NT2/D1 (cell line): ENCODE measurements at regions not wholly inside any gene's neighbourhood (a gene's known extent, or its start where the extent isn't known, plus 50 kb on each side); places are given as distances from the start of the nearest gene placed in this dataset.
"Not testable (repeated sequence)": the region's sequence is repeated elsewhere in the genome, so short reads cannot be mapped to it uniquely, and the experiment has no call there.

Experiments used
- DNase-seq: peaks from one replicate; pipeline ENCODE4 v3.0.0-alpha.2; 2011; ENCODE audit warnings: low read depth, low spot score
- H3K27me3 ChIP-seq: 2 replicates; pipeline ENCODE4 v1.6.0; 2011; ENCODE audit warnings: mild to moderate bottlenecking; ENCODE audit not compliant: insufficient read length, insufficient read depth
- H3K36me3 ChIP-seq: 2 replicates; pipeline ENCODE4 v1.6.1; 2011; ENCODE audit warnings: mild to moderate bottlenecking, low read length, mixed read lengths; ENCODE audit not compliant: insufficient read depth, insufficient read length
- H3K4me1 ChIP-seq: 2 replicates; pipeline ENCODE4 v1.5.1; 2011; ENCODE audit not compliant: insufficient read depth, insufficient read length
- H3K4me3 ChIP-seq: 2 replicates; pipeline ENCODE4 v1.5.1; 2011; ENCODE audit warnings: low read depth; ENCODE audit not compliant: insufficient read length
- H3K9ac ChIP-seq: 2 replicates; pipeline ENCODE4 v1.6.0; 2011; ENCODE audit warnings: low read depth; ENCODE audit not compliant: insufficient read length
- H3K9me3 ChIP-seq: 2 replicates; pipeline ENCODE4 v1.5.1; 2011; ENCODE audit warnings: mild to moderate bottlenecking, low read length; ENCODE audit not compliant: insufficient read depth
- SUZ12 ChIP-seq: IDR thresholded peaks from 2 replicates; pipeline ENCODE4 v1.6.1; 2011; ENCODE audit not compliant: insufficient read length, insufficient read depth; ENCODE audit errors: extremely low read depth
- YY1 ChIP-seq: IDR thresholded peaks from 2 replicates; pipeline ENCODE4 v1.6.1; 2011; ENCODE audit not compliant: insufficient read length, insufficient read depth
- ZNF274 ChIP-seq: IDR thresholded peaks from 2 replicates; pipeline ENCODE4 v1.6.1; 2011; ENCODE audit warnings: mild to moderate bottlenecking, low read depth, low read length

DNA sequence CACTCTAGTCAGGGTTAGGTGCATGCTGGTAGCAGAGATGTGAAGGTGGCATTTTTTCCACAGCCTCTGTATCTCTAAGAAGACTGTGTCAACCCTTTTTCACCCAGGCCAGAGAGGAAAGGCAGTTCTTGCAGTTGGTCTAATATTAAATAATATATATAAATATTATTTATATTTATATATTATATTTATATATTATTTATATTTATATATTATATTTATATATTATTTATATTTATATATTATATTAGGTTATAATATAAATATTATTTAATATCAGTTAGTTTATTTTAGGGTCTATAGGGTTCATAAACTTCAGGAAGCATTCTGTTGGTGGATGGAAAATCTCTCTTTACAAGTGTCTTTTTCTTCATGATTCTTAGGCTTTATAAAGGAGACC is 218.6 kb upstream of the DMRTA1 start:
- Histone ChIP-seq H3K27me3 (no peaks in the 10 kb centered on the region), H3K4me1 (no peaks in the 10 kb centered on the region), H3K9me3 (peaks cover 52% of the 10 kb centered on the region), H3K4me3 (no peak overlapping the region), H3K36me3 (no peaks in the 10 kb centered on the region), H3K9ac (no peak overlapping the region)
- TF ChIP-seq YY1 (no peak), ZNF274 (no peak), SUZ12 (no peak)
- no peak for DNase-seq

DNA sequence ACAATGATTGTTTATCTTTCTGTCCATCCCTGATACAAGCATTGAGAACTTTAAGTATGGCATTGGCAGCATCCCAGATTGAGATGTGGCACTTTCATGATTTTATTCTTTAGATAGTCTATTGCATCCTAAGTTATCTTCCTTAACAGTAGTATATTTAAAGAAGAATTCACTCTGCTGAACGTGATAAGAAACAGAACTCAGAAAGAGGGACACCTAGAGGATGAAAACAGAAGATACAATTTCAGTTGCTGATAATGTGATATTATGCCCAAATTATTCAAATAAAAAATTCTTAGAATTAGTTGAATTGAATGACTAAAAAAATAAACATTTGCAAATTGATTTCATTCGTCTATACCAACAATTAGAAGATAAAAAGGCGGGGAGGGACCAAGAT is 218.1 kb upstream of the DMRTA1 start:
- TF ChIP-seq ZNF274 (no peak), YY1 (no peak), SUZ12 (no peak)
- no peak for DNase-seq
- Histone ChIP-seq H3K4me1 (no peaks in the 10 kb centered on the region), H3K9ac (no peak overlapping the region), H3K36me3 (no peaks in the 10 kb centered on the region), H3K4me3 (no peak overlapping the region), H3K9me3 (peaks cover 52% of the 10 kb centered on the region), H3K27me3 (no peaks in the 10 kb centered on the region)

DNA sequence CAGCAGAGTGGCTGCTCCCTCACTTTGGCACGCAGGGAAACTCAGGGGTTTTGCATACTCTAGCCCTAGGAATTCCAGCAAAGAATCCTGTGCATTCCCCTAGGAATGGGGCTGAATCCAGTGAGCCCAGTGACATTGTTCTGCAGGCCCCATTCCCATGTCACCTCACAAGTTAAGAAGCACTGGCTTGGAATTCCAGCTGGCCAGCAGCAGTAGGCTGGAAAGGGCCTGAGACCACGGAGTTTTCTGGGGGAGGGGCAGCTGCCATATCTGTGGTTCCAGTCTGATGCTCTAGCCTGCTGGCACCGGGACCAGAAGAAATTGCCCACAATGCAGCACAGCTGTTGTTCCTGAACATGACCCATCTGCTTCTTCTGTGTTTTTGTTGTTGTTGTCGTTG is 217.6 kb upstream of the DMRTA1 start:
- no peaks in the 10 kb centered on the region for H3K4me1 ChIP-seq
- peaks cover 52% of the 10 kb centered on the region for H3K9me3 ChIP-seq
- TF ChIP-seq SUZ12 (no peak), ZNF274 (no peak), YY1 (no peak)
- H3K27me3 ChIP-seq = no peaks in the 10 kb centered on the region
- H3K36me3 ChIP-seq = no peaks in the 10 kb centered on the region
- no peak overlapping the region for H3K4me3 ChIP-seq
- DNase-seq = peak; percentile 30
- no peak overlapping the region for H3K9ac ChIP-seq

DNA sequence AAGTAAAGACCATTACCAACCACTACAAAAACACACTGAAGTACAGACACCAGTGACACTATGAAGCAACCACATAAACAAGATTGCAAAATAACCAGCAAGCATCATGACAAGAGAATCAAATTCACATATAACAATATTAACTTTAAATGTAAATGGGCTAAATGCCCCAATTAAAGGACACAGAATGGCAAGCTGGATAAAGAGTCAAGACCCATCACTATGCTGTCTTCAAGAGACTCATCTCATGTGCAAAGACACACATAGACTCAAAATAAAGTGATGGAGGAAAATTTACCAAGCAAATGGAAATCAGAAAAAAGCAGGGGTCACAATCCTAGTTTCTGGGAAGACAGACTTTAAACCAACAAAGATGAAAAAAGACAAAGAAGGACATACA is 215.3 kb upstream of the DMRTA1 start:
- H3K4me1 ChIP-seq, H3K9ac ChIP-seq, H3K4me3 ChIP-seq, H3K36me3 ChIP-seq, DNase-seq, H3K27me3 ChIP-seq: not testable (repeated sequence)
- peaks cover 43% of the 10 kb centered on the region for H3K9me3 ChIP-seq

DNA sequence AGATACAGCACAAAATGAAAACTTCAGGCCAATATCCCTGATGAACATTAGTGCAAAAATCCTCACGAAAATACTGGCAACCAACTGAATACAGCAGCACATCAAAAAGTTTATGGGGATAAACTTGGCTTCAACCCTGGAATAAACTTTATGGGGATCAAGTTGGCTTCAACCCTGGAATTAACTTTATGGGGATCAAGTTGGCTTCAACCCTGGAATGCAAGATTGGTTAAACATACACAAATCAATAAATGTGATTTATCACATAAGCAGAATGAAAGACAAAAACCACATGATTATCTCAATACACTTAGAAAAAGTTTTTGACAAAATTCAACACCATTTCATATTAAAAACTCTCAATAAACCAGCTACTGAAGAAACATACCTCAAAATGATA is 213.7 kb upstream of the DMRTA1 start:
- no peak for TF ChIP-seq YY1
- no peak for TF ChIP-seq SUZ12
- no peak for TF ChIP-seq ZNF274
- H3K9me3 ChIP-seq = peaks cover 32% of the 10 kb centered on the region
- H3K27me3 ChIP-seq = no peaks in the 10 kb centered on the region
- DNase-seq = no peak
- H3K36me3 ChIP-seq = no peaks in the 10 kb centered on the region
- no peaks in the 10 kb centered on the region for H3K4me1 ChIP-seq
- H3K9ac ChIP-seq = no peak overlapping the region
- no peak overlapping the region for H3K4me3 ChIP-seq

DNA sequence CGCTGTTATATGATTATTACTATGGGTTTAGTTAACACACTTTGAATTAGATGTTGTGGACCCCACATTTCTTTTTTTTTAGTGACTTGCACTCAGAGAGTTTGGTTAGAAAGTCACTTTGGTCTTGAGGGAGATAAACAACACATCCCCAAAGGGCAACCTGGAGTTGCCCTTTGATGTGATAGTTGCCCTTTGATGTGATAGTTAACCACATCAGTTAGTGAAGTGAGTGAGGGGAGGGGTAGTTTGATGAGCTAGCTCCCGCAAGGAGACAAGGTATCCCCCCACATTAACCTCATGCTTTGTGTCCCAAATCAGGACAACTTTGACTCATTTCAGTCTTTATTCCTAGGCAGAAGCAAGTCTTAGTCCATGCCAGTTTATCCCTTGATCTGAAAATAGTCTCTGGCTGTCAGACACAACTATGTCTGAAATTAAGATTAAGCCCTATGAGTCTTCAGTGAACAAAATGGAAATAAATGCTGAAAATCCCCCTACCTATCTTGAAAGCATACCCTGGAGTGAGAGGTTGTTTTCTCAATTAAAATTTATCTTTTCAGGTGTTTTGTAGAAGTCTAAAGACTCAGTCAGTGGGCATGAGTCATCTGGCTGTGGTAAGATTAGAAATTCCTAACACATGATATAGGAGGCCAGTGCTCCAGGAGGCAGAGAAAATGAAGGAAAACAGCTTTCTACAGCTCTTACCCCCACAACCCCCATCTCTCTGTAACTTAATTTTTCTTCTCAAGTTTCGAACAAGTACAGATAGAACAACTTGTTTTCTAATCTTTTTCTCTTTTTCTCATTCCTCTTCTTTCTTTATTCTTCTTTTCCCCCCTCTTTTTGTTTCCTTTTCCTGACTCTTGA is 208.9 kb upstream of the DMRTA1 start:
- TF ChIP-seq SUZ12 (no peak), YY1 (no peak), ZNF274 (no peak)
- Histone ChIP-seq H3K9me3 (no peaks in the 10 kb centered on the region), H3K36me3 (no peaks in the 10 kb centered on the region), H3K4me1 (no peaks in the 10 kb centered on the region), H3K27me3 (no peaks in the 10 kb centered on the region), H3K9ac (no peak overlapping the region), H3K4me3 (no peak overlapping the region)
- DNase-seq = no peak

DNA sequence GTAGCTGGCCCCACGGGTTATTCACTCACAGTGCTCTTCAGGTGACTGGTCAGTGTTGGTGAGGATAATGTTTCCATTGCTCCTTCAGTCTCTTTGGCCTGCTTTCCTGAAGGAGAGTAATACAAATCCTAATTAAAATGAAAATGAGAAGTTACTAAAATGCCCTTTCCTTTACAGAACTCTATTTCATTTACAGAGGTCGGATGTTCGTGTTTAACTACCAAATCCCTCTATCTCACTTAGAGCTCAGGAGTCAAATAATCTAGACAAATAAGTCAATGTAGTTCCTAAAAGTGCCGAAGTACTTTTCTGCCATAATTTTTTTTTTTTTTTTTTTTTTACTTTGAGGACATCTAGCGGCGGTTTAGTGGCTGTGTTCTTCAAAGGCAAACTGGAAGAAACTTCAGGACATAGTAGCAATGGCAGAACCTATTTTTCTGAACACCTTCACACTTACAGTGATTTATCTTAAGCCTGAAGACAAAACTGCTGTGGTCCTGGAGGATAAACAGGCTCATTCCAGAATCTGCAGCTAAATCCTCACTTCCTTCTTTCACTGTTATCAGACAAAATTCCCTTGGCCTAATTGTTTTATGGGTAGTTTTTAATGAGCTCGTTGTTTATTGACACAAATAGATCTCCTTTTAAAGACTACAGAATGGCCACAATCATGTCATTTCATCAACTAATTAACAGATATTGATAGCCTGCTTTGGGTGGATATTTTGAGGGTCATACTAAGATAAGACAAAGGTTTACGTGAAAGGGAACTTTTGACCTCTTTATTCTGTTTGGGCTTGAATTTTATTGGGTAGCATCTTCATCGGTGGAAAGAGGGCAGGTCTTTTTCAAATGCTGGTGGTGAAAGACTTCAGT is 207.6 kb upstream of the DMRTA1 start:
- no peaks in the 10 kb centered on the region for H3K27me3 ChIP-seq
- no peak overlapping the region for H3K4me3 ChIP-seq
- DNase-seq = no peak
- H3K36me3 ChIP-seq = no peaks in the 10 kb centered on the region
- H3K4me1 ChIP-seq = no peaks in the 10 kb centered on the region
- H3K9me3 ChIP-seq = no peaks in the 10 kb centered on the region
- TF ChIP-seq YY1 (no peak), ZNF274 (no peak), SUZ12 (no peak)
- H3K9ac ChIP-seq = no peak overlapping the region
